LHCN-M2 (cell line): ENCODE measurements at regions not wholly inside any gene's neighbourhood (a gene's known extent, or its start where the extent isn't known, plus 50 kb on each side); places are given as distances from the start of the nearest gene placed in this dataset.

ENCODE experiments used
- DNase-seq: peaks from one replicate; pipeline ENCODE4 v3.0.0-alpha.2; 2012; ENCODE audit warnings: low read depth

DNA sequence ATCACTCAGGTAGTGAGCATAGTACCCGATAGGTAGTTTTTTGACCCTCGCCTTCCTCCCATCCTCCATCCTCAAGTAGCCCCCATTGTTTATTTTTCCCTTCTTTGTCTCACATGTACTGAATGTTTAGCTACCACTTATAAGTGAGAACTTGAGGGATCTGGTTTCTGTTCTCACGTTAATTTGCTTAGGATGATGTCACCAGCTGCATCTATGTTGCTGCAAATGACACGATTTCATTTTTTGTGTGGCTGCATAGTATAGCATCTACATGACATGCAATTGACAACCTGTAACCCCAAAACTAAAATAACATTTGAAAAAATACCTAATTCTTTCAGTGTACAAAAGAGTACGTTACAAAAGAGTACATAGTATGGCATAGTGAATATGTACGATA, 254.0 kb upstream of the NOVA1 start:
- no peak for DNase-seq

DNA sequence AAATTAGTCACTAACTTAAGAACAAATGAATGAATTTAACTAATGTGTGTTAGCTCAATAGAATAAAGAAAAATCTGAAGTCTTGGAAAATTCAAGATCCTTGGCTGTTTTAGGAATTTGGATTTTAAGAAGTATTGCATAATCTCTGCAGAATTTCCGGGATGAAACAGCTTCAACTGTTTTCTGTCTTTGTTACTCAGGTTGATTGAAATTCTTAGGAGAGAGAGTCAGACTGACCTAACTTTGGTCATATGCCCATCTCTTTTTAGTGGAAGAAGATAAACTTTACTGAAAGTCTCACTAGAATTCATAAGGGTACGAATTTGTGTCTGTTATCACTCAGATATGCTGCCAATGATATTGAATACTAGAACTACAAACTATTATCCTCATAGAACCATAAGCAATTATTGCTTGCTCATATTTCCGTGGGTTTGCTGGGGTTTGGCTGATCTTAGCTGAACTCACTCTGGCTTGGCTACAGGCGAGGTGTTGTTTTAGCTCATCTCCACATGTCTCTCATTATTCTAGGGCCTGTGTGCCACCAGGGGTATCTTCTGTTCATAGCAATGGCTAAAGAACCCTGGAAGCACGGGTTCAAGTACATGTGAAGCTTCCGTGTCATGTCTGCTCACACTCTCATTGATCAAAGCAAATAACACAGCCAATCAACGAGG, 257.4 kb upstream of the NOVA1 start:
- DNase-seq: peak; percentile 17

DNA sequence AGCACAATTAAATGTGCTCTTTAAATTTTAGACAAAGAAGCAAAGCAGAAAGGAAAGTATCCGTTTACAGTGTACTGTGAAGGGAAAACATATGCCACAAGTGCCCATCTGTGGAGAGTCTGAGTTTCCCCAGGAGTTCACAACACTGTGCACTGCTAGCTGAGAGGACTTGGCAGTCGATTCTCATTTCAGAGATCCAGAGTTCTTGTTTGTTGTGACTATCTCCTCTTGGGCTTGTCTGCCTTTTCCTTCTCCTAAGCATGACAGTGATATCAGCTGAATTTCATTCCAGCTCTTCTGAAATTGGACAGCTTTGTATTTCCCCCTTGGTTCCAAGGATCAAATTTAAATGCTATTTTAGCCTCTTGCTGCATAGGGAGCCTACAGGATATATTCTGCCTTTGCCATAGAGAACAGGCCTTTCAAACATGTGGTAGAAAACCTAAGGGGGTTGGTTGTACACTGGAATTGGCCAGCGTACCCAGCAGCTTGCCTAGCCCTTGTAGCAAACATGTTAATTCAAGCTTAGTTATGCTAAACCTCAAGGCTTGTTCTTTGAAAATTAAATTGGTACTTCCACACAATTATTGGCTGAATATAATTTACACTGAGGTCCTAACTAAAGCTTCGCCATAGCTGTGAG, 259.2 kb upstream of the NOVA1 start:
- DNase-seq: no peak

DNA sequence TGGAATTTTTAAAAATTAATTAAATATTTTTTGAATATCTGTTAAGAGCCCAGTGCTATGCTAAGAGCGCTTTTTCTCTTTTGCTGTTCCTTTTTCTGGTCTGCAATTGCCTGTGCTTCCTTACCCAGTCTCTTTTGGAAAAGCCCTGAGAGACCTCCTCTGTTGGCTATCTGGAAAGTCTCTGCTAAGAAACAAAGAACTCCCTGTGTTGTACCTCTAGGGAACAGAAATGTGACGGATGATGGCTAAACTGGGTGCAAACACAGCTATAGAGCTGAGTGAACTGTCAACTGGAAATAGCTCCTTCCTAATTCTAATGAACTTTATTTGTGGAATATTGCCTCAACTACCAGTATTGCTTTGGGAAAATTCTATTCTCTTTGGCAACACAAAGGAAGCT, 261.6 kb upstream of the NOVA1 start:
- no peak for DNase-seq

GRCh38 chr14:26860111-26860510, 262.3 kb upstream of the NOVA1 start:
- no peak for DNase-seq

- peak; percentile 69 for DNase-seq
These were observed 265.9 kb upstream of the NOVA1 start for GRCh38 chr14:26863736-26864135.

GRCh38 chr14:26866721-26867120, 268.9 kb upstream of the NOVA1 start:
- no peak for DNase-seq

GRCh38 chr14:26867171-26867757, 269.4 kb upstream of the NOVA1 start:
- peak; percentile 26 for DNase-seq

GRCh38 chr14:26870096-26870495, 272.3 kb upstream of the NOVA1 start:
- no peak for DNase-seq

DNA sequence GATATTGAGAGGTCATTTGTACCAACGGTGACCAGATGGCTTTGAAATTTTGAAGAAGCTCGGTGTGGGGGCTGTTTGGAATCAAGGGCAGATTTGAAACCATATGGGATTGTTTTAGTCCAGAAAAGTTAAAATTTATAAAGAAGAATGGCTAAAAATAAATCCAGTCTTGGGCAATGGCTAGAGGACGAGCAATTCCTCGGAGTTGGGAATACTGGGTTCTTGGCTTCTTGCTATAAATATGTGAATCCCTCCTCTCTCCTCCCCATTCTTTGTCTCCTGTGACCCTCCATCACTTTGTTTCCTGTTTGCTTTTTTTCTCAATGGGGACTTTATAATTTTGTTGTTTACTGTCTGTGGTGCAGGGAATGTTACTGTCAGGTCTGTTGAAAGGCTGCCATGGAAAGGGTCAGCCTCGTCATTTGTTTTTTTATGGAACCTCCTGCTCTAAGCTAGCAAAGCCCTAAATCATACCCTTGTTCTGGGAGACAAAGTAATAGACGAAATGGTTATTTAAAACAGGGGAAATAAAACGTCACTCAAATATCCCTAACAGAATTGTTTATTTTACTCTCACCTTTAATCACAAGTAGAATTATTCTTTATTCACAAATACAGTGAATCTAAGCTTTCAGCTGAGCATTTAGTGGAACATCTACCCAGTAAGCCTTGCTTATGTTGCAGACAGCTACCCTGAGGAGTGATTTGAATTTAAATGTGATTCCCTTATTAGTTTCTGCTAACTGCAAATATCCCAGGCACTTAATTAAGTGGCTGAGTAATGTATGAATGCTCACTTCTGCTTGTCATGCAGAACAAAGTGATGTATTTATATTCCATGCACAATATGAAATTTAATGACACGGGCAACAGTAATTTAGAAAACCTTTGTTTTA, 273.1 kb upstream of the NOVA1 start:
- no peak for DNase-seq

- no peak for DNase-seq
These were observed 274.9 kb upstream of the NOVA1 start for GRCh38 chr14:26872515-26873361.

- DNase-seq: no peak
These were observed 275.6 kb upstream of the NOVA1 start for GRCh38 chr14:26873362-26873960.

GRCh38 chr14:26887847-26888246, 290.0 kb upstream of the NOVA1 start:
- DNase-seq: no peak

GRCh38 chr14:26888592-26888991, 290.8 kb upstream of the NOVA1 start:
- no peak for DNase-seq

GRCh38 chr14:26896447-26896846, 298.6 kb upstream of the NOVA1 start:
- DNase-seq: peak; percentile 19

GRCh38 chr14:26897196-26897595, 299.4 kb upstream of the NOVA1 start:
- DNase-seq: no peak

DNA sequence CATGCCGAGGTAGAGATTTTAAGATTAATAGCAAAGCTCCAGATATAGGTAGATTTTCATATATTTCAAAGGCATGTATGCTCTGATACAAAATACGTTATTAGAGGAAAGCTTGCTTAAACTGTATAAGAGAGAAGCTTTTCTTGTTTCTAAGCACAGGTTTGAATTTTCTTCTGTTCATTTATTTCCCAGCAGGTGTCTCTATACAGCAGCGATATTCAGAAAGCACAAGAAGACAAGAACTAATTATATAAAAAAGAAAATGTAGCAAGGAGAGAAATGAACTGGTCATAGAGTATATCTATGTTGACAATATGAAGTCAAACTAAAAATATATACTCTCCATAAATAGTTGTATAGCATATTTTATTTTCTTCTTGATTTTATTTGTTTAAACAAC, 307.4 kb upstream of the NOVA1 start:
- DNase-seq: no peak

GRCh38 chr14:26913786-26914185, 316.0 kb upstream of the NOVA1 start:
- no peak for DNase-seq

DNA sequence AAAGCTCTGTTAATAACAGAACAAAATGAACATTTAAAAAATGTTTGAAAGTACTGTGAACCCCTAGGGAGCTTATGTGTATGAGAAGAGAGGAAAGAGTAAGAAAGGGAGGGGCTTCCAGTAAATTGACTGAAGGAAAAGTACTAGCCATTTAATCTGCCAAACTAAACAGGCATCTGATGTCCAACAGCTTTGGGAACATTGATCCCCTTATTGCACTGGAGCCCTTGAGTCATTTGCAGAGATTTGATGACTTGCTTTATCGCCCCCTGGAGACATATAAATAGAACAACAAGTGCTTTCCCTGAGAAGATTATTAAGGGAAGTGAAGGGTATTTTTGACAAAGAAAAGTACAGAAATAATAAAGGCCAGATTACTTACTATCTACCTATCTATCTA, 319.3 kb upstream of the NOVA1 start:
- peak; percentile 44 for DNase-seq

GRCh38 chr14:26925876-26926584, 328.2 kb upstream of the NOVA1 start:
- DNase-seq: no peak
